GM18505 (cell line): ENCODE measurements at regions not wholly inside any gene's neighbourhood (a gene's known extent, or its start where the extent isn't known, plus 50 kb on each side); places are given as distances from the start of the nearest gene placed in this dataset.

Experiments used
- ATAC-seq: cut with Tn5 transposase; IDR thresholded peaks from one replicate; pipeline ENCODE4 v1.9.1; 2021; ENCODE audit not compliant: unreplicated experiment
- POLR2A ChIP-seq: IDR thresholded peaks from 4 replicates; pipeline ENCODE4 v1.6.1; 2011; ENCODE audit warnings: borderline replicate concordance; ENCODE audit not compliant: insufficient read depth, insufficient read length; ENCODE audit errors: extremely low read depth

DNA sequence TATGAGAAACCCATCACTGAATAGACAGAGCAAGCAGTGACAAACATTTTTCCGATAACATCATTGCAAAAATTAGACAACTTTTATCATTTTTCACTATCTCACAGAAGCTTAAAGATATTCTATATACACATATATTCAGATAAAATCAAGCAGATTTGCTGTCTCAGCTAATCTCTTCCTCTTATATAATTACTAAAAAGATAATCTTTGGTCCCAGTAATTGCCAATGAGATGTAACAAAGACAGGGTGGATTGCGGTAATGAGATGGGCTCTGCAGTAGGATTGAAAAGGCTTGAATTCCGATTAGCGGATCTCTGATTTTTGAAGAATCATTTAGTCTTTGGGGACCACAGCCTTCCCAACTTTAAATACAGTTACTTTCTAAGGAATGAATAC, 63.5 kb downstream of the SYT4 start:
- ATAC-seq = no peak
- no peak for TF ChIP-seq POLR2A

DNA sequence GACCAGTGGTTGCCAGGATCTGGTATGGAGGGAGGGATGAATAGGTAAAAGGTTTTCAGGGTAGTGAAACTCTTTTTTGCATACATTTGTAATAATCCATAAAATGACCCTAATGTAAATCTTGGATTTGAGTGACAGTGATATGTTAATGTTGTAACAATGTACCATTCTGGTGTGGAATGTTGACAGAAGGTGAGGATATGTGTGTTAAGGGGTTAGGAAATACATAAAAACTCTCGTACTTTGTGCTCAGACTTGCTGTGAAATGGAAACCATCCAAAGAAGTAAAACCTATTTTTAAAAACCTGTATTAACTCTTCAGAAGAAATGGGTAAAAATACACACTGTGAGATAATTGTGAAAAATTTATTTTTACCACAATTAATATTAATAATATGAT, 66.2 kb downstream of the SYT4 start:
- no peak for TF ChIP-seq POLR2A
- ATAC-seq = no peak

DNA sequence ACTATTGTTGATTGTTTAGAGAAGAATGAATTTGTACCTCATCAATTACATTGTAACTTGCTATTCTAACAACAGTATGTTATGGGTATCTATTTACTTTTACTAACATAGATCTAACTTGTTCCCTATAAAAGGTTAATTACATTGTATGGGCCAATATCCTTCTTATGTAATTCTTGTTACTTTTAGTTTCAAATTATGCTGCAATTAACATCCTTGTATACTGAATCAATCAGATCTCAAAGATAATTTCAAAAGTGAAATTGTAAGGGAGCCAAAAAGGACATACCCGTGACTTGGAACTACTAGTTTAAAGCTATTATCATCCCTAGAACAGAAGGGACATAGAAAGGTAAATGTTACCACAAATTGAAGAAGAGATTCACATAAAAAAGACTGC, 79.9 kb upstream of the RIT2 start:
- no peak for ATAC-seq
- TF ChIP-seq POLR2A = no peak

DNA sequence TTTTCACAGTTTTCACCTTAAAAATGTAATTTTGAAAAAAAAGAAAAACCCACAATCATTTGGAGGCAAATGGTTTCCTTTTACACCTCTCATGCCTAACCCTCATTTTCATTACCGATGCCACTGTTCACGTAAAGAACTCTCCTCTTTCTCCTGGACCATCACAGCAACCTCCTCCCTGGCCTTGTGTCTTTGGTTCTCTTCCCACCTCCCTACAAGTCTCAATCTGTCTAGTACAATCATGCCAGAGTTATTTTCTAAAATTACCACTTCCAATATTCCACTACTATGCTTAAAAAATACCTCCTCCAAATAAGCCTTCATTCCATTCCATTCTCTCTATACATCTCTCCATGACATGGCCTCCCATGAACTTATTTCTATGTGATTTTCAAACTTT, 77.9 kb upstream of the RIT2 start:
- ATAC-seq = no peak
- TF ChIP-seq POLR2A = no peak

- TF ChIP-seq POLR2A = no peak
- peak; percentile 80 for ATAC-seq
These were observed 76.9 kb upstream of the RIT2 start for GRCh38 chr18:43192408-43192807.

DNA sequence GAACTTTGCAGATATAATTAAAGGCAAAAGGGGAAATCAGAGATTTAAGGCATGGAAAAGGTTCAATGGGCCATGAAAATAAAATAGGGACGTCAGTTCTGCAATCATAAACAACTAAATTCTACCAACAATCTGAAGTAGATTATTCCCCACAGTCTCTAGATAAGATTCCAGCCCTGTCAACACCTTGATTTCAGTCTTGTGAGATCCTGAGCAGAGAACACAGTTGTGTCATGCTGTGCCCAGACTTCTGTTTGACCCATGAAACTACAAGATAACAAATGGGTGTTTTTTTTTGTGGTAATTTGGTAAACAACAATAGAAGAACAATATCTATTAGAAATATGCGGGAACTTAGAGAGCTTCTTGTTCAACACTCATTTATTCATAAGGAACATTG, 66.2 kb upstream of the RIT2 start:
- ATAC-seq = no peak
- TF ChIP-seq POLR2A = no peak

GRCh38 chr18:43180814-43181213, 65.3 kb upstream of the RIT2 start:
- no peak for ATAC-seq
- no peak for TF ChIP-seq POLR2A

GRCh38 chr18:43175257-43175656, 59.8 kb upstream of the RIT2 start:
- no peak for ATAC-seq
- TF ChIP-seq POLR2A = no peak

DNA sequence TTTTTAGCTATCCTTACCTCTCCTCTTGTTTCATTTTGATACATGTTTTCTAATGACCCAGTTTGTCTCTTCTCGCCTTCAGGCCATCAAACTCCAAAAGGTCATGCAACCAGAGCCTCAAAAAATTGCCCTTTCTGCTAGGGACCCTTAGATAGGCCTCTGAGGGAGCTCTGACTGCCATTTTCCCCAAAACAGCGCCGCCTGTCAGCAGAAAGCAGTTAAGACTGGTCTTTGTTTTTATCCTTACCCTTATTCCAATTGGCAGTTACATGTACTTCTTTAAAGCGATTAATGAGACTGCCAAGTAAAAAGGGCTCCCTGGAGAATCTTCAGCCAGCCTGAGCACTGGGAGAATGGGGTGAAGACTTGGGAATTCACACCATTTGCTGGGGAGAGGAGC, 55.1 kb upstream of the RIT2 start:
- no peak for TF ChIP-seq POLR2A
- ATAC-seq = no peak
